HepG2 (cell line): ENCODE measurements at regions not wholly inside any gene's neighbourhood (a gene's known extent, or its start where the extent isn't known, plus 50 kb on each side); places are given as distances from the start of the nearest gene placed in this dataset.

Experiments
- ATAC-seq: fragments of 200-7000 bp; cut with Tn5 transposase; 3 replicates; pipeline ENCODE4 v1.9.1; 2020; ENCODE audit warnings: mild to moderate bottlenecking, moderate library complexity
- BruUV-seq: library from RNA; stranded (reverse); fragments of 400-500 nt; replicated peaks from 2 replicates; lab custom pipeline; 2021; lab: Mats Ljungman, UMichigan
- CTCF ChIA-PET: fragments of 300-600 bp; formaldehyde crosslinking; extraction: SDS; loops from one replicate; lab custom pipeline; 2021; ENCODE audit warnings: low total read pairs, inconsistent platforms, low intra/inter-chr PET ratio; lab: Yijun Ruan, JAX
- POLR2A ChIA-PET: fragments of 350-600 bp; sonication (Branson Sonifier 250); formaldehyde crosslinking; loops from one replicate; lab custom pipeline; 2020; ENCODE audit warnings: antibody characterized with exemption, inconsistent platforms; lab: Yijun Ruan, JAX
- DNase-seq: peaks from one replicate; pipeline ENCODE4 v3.0.0-alpha.2; 2015; ENCODE audit warnings: low spot score
- FAIRE-seq: peaks from 3 replicates; lab custom pipeline; 2011; peaks lifted over from hg19 to GRCh38; lab: Jason Lieb, UNC
- H2AFZ ChIP-seq: one replicate; pipeline ENCODE4 v1.6.1; 2011; ENCODE audit warnings: low read length, inconsistent platforms
- H3K27ac ChIP-seq: fragments of 300-600 bp; 3 replicates; pipeline ENCODE4 v1.8.0; 2011; ENCODE audit warnings: mixed run types, mild to moderate bottlenecking, mixed read lengths, low read length, inconsistent platforms; ENCODE audit not compliant: insufficient read depth; ENCODE audit errors: extremely low read length
- H3K27me3 ChIP-seq, 2 experiments: fragments of 200-600 bp in 1 of 2; 2 replicates in 1 of 2; 3 replicates in 1 of 2; pipeline versions ENCODE4 v1.6.0 to v1.8.0; 2011; ENCODE audit warnings: low read length in 2 of 2, mild to moderate bottlenecking in 2 of 2, moderate library complexity in 2 of 2, inconsistent platforms in 1 of 2; ENCODE audit not compliant: insufficient read depth in 2 of 2, control insufficient read depth in 1 of 2
- H3K36me3 ChIP-seq, 2 experiments: fragments of 200-600 bp in 1 of 2; replicated peaks in 1 of 2; 2 replicates in 1 of 2; 3 replicates in 1 of 2; pipeline versions ENCODE4 v1.5.1 to v1.8.0; 2011; ENCODE audit warnings: low read length in 2 of 2, inconsistent platforms in 1 of 2; ENCODE audit not compliant: insufficient read depth in 2 of 2, control insufficient read depth in 1 of 2
- H3K4me1 ChIP-seq: 2 replicates; pipeline ENCODE4 v1.5.1; 2012; ENCODE audit warnings: low read length, inconsistent platforms; ENCODE audit not compliant: insufficient read depth
- H3K4me2 ChIP-seq: 2 replicates; pipeline ENCODE4 v1.6.0; 2011; ENCODE audit warnings: low read depth, low read length, inconsistent platforms
- H3K4me3 ChIP-seq, 3 experiments: fragments of 200-600 bp in 1 of 3; sonication (generic), shearing (Covaris generic) in 1 of 3; replicated peaks in 1 of 3; 2 replicates each; pipeline ENCODE4 v1.5.1; 2011 to 2016; ENCODE audit warnings: low read length in 3 of 3, inconsistent platforms in 2 of 3, low read depth in 2 of 3, mild to moderate bottlenecking in 2 of 3, control low read depth in 1 of 3, mixed read lengths in 1 of 3; ENCODE audit not compliant: insufficient read depth in 1 of 3
- H3K79me2 ChIP-seq: one replicate; pipeline ENCODE4 v1.6.1; 2011; ENCODE audit warnings: low read length, inconsistent platforms; ENCODE audit not compliant: insufficient read depth
- H3K9ac ChIP-seq: 2 replicates; pipeline ENCODE4 v1.6.0; 2011; ENCODE audit warnings: mild to moderate bottlenecking, low read depth, low read length, inconsistent platforms; ENCODE audit not compliant: insufficient read depth
- H3K9me3 ChIP-seq: 2 replicates; pipeline ENCODE4 v1.5.1; 2012; ENCODE audit warnings: mild to moderate bottlenecking, low read length
- H4K20me1 ChIP-seq: 2 replicates; pipeline ENCODE4 v1.6.0; 2011; ENCODE audit warnings: inconsistent platforms, mild to moderate bottlenecking, low read length, moderate library complexity; ENCODE audit not compliant: insufficient read depth
- HIVEP1 ChIP-seq: sonication (generic); formaldehyde crosslinking; IDR thresholded peaks from 2 replicates; pipeline ENCODE4 v1.4.0; 2020; ENCODE audit warnings: mild to moderate bottlenecking, missing genetic modification reagents
- IRF2 ChIP-seq: IDR thresholded peaks from 2 replicates; pipeline ENCODE4 v1.6.1; 2018; ENCODE audit warnings: missing genetic modification reagents, missing compliant biosample characterization
- KDM6A ChIP-seq: IDR thresholded peaks from 2 replicates; pipeline ENCODE4 v1.6.1; 2016; ENCODE audit warnings: low read depth
- MLX ChIP-seq: IDR thresholded peaks from 2 replicates; pipeline ENCODE4 v1.6.1; 2016
- NFYC ChIP-seq: IDR thresholded peaks from 2 replicates; pipeline ENCODE4 v1.6.1; 2016; ENCODE audit warnings: missing genetic modification reagents, missing compliant biosample characterization
- PHF8 ChIP-seq: sonication (generic); formaldehyde crosslinking; IDR thresholded peaks from 2 replicates; pipeline ENCODE4 v1.5.0; 2020; ENCODE audit warnings: missing genetic modification reagents
- TMF1 ChIP-seq: sonication (generic); formaldehyde crosslinking; IDR thresholded peaks from 2 replicates; pipeline ENCODE4 v1.8.1; 2022; ENCODE audit warnings: low read depth, missing genetic modification reagents
- ZNF7 ChIP-seq: IDR thresholded peaks from 2 replicates; pipeline ENCODE4 v1.6.1; 2016; ENCODE audit warnings: missing biosample characterization, missing genetic modification reagents
- WGBS: methylation state at CpG from one replicate; pipeline ENCODE4 v1.1.6; 2017; ENCODE audit warnings: low lambda C conversion rate; 5-methylcytosine and 5-hydroxymethylcytosine counted together
- in situ Hi-C: cut with HindIII; loops from 2 replicates; pipeline ENCODE4 v1.10.0; 2017; ENCODE audit warnings: low pct_unique_long_range_greater_than_20kb; ENCODE audit not compliant: extremely low pct_ligation_motif_present
- intact Hi-C: fragments of 100-400 bp; cut with micrococcal nuclease; formaldehyde crosslinking; loops from one replicate; pipeline ENCODE4 v1.10.0; 2022; ENCODE audit not compliant: unreplicated experiment
- TF ChIP-seq, protein P1 (sequence below): sonication (generic); formaldehyde crosslinking; IDR thresholded peaks from 2 replicates; pipeline ENCODE4 v1.4.0; 2020; ENCODE audit warnings: missing genetic modification reagents, borderline replicate concordance
- TF ChIP-seq, protein P2 (sequence below): sonication (generic); formaldehyde crosslinking; IDR thresholded peaks from 2 replicates; pipeline ENCODE4 v1.4.0; 2020; ENCODE audit warnings: missing genetic modification reagents, borderline replicate concordance
- TF ChIP-seq, protein P3 (sequence below): sonication (generic); formaldehyde crosslinking; IDR thresholded peaks from 2 replicates; pipeline ENCODE4 v1.4.0; 2020; ENCODE audit warnings: missing genetic modification reagents

DNA sequence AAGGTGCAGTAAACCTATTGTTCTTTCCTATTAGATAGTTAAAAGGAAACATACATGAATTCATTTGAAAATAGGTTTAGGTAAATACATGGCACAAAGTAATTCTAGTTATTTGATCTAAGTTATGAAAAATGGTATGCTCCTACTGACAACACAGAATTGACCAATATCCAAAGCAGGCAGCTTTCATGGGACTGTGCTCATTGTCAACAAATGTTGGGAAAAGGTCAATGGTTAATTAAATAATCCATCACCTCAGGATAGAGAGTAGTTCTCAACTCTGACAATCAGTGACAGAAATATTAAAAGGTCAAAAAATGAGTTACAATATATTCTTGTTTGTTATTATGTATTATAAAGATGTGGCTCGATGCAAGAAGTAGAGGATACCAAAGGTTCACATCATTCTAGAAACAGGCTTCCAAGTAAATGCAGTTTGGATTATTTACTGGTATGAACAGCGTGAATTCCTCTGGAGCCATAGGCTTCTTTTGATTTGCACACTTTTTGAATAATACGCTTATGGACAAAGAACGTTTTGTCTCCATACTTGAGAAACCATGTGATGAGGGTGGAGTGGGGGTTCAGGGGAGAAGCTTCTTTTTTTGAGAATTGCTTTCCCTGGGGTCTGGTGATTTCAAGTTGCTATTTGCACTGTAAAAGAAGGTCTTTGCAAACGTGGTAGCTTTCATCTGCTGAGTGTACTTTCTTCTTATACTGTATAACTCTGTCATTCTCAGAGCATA lies 422.0 kb upstream of the ZEB2 start (continued):
- TF ChIP-seq, protein P1, sequence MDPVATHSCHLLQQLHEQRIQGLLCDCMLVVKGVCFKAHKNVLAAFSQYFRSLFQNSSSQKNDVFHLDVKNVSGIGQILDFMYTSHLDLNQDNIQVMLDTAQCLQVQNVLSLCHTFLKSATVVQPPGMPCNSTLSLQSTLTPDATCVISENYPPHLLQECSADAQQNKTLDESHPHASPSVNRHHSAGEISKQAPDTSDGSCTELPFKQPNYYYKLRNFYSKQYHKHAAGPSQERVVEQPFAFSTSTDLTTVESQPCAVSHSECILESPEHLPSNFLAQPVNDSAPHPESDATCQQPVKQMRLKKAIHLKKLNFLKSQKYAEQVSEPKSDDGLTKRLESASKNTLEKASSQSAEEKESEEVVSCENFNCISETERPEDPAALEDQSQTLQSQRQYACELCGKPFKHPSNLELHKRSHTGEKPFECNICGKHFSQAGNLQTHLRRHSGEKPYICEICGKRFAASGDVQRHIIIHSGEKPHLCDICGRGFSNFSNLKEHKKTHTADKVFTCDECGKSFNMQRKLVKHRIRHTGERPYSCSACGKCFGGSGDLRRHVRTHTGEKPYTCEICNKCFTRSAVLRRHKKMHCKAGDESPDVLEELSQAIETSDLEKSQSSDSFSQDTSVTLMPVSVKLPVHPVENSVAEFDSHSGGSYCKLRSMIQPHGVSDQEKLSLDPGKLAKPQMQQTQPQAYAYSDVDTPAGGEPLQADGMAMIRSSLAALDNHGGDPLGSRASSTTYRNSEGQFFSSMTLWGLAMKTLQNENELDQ (CRISPR knock-in tag) = no peak
- no peak for TF ChIP-seq PHF8 (CRISPR knock-in tag)

DNA sequence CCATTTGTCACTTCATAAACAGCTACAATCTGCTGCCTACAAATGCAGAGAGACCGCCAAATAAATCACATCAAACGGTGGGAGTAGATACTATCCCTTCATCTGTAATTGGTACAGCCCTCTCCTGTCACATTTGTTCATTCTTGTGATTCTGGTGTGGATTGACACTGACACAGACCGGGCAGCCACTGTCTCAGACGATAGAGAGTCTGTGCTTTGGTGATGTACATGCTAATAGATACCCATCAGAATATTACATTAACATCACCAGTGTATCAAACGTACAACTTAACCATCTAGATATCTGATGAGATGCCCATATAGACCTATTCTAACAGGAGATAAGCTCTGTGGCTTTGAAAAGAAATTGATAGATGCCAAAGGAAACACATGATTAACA lies 419.7 kb upstream of the ZEB2 start:
- Histone ChIP-seq H3K79me2 (no peaks in the 10 kb centered on the region), H3K4me1 (no peaks in the 10 kb centered on the region), H3K9me3 (no peaks in the 10 kb centered on the region), H3K36me3 (no peaks in the 10 kb centered on the region), H4K20me1 (no peaks in the 10 kb centered on the region), H3K4me3 (no peak overlapping the region), H3K27ac (no peak overlapping the region), H3K27me3 (no peaks in the 10 kb centered on the region), H3K9ac (no peak overlapping the region), H3K4me2 (no peak overlapping the region), H2AFZ (no peak overlapping the region)
- ATAC-seq (no peak), DNase-seq (no peak), FAIRE-seq (no peak)
- in situ Hi-C loops = no loop called here
- ChIA-PET CTCF (no interaction called here), POLR2A (no interaction called here)
- intact Hi-C loops = no loop called here
- WGBS = 17% methylated on average over 5 of the region's 5 CpGs
- BruUV-seq = no TSS peak
- TF ChIP-seq NFYC = no peak
- TF ChIP-seq HIVEP1 (CRISPR knock-in tag) = no peak
- no peak for TF ChIP-seq ZNF7 (CRISPR knock-in tag)
- TF ChIP-seq, protein P2, sequence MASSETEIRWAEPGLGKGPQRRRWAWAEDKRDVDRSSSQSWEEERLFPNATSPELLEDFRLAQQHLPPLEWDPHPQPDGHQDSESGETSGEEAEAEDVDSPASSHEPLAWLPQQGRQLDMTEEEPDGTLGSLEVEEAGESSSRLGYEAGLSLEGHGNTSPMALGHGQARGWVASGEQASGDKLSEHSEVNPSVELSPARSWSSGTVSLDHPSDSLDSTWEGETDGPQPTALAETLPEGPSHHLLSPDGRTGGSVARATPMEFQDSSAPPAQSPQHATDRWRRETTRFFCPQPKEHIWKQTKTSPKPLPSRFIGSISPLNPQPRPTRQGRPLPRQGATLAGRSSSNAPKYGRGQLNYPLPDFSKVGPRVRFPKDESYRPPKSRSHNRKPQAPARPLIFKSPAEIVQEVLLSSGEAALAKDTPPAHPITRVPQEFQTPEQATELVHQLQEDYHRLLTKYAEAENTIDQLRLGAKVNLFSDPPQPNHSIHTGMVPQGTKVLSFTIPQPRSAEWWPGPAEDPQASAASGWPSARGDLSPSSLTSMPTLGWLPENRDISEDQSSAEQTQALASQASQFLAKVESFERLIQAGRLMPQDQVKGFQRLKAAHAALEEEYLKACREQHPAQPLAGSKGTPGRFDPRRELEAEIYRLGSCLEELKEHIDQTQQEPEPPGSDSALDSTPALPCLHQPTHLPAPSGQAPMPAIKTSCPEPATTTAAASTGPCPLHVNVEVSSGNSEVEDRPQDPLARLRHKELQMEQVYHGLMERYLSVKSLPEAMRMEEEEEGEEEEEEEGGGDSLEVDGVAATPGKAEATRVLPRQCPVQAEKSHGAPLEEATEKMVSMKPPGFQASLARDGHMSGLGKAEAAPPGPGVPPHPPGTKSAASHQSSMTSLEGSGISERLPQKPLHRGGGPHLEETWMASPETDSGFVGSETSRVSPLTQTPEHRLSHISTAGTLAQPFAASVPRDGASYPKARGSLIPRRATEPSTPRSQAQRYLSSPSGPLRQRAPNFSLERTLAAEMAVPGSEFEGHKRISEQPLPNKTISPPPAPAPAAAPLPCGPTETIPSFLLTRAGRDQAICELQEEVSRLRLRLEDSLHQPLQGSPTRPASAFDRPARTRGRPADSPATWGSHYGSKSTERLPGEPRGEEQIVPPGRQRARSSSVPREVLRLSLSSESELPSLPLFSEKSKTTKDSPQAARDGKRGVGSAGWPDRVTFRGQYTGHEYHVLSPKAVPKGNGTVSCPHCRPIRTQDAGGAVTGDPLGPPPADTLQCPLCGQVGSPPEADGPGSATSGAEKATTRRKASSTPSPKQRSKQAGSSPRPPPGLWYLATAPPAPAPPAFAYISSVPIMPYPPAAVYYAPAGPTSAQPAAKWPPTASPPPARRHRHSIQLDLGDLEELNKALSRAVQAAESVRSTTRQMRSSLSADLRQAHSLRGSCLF (CRISPR knock-in tag) = no peak
- no peak for TF ChIP-seq MLX (CRISPR knock-in tag)
- TF ChIP-seq, protein P3, sequence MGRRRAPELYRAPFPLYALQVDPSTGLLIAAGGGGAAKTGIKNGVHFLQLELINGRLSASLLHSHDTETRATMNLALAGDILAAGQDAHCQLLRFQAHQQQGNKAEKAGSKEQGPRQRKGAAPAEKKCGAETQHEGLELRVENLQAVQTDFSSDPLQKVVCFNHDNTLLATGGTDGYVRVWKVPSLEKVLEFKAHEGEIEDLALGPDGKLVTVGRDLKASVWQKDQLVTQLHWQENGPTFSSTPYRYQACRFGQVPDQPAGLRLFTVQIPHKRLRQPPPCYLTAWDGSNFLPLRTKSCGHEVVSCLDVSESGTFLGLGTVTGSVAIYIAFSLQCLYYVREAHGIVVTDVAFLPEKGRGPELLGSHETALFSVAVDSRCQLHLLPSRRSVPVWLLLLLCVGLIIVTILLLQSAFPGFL (CRISPR knock-in tag) = no peak
- TF ChIP-seq TMF1 (CRISPR knock-in tag) = no peak
- TF ChIP-seq KDM6A (CRISPR knock-in tag) = no peak
- TF ChIP-seq IRF2 (CRISPR knock-in tag) = no peak
